ENCODE measurements at regions not wholly inside any gene's neighbourhood (a gene's known extent, or its start where the extent isn't known, plus 50 kb on each side); places are given as distances from the start of the nearest gene placed in this dataset.

DNA sequence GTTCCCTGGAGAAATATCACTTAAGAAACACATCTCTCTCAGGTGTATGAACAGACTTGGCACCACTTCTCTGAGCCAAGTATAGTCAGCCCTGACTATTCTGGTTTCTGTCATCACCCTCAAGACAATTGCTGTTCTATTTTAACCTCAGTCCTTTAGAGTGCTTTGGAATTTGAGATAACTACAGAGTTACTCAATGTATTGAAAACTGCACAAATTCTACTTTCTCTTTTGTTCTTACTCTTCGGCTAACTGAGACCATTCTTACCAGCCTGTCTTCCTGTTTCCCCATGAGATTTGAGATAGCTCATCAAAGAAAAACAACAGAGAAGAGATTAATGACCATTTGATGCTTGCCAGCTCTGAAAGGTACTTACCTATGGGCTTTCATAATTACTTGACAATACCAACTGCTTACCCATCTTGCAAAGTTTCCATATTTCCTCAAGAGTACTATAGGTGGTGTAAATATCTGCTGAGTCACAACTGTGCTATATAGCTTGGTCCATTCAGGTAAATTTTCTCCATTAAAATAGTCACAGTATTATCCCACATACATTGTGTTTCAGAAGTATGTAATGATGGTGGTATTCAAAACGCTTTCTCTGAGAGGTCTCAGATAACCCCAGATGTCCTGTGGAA is 467.5 kb upstream of the CHST9 start:
- no peak overlapping the region for H2BK5ac ChIP-seq (ENCODE audit: low read depth, low read length, poor library complexity, severe bottlenecking)
- H2BK120ac ChIP-seq (ENCODE audit: low read depth, low read length) = no peak overlapping the region
- WGBS, 2 experiments (ENCODE audit: extremely low coverage in 2 of 2, insufficient read length in 1 of 2) = no CpG with 5 or more reads among the region's 2 CpGs
- no peak overlapping the region for H3K4me2 ChIP-seq (ENCODE audit: low read depth, low read length)
- no peak overlapping the region for H4K91ac ChIP-seq (ENCODE audit: insufficient read depth, low read depth, low read length)
- H3K27ac ChIP-seq (ENCODE audit: insufficient read depth, low read length) = no peak overlapping the region
- BruUV-seq (replicated peaks) = no TSS peak
- DNase-seq (no peak), ATAC-seq (ENCODE audit: low read depth) (no peak)
- no peak overlapping the region for H2AK5ac ChIP-seq (ENCODE audit: low read depth, low read length)
- no peak overlapping the region for H3K4me3 ChIP-seq (ENCODE audit: insufficient read depth, low read depth, low read length)
- no peaks in the 10 kb centered on the region for H3K9me3 ChIP-seq (ENCODE audit: control insufficient read depth, insufficient read depth, low read length)
- H3K4me1 ChIP-seq (ENCODE audit: control insufficient read depth, insufficient read depth, low read length) = no peaks in the 10 kb centered on the region
- TF ChIP-seq MAZ (IDR thresholded peaks at IDR 0.05; ENCODE audit: borderline replicate concordance, low read depth, low read length) = no peak
- peak; percentile 37; the same call in 1 of the 2 replicates for TF ChIP-seq NFE2L2 (IDR thresholded peaks at IDR 0.05; ENCODE audit: low read depth, low read length)
- no peak overlapping the region for H2AFZ ChIP-seq (replicated peaks; ENCODE audit: low read length, poor library complexity)
- in situ Hi-C loops (cut with MboI; ENCODE audit: low sequenced_read_pairs) = no loop called here
- ChIA-PET POLR2A (ENCODE audit: unreplicated experiment) (no interaction called here), CTCF (no interaction called here)
- no peak overlapping the region for H3K14ac ChIP-seq (replicated peaks; ENCODE audit: low read depth, low read length)
- no peak overlapping the region for H3K9ac ChIP-seq (ENCODE audit: low read depth, low read length)
- no peak overlapping the region for H3K4ac ChIP-seq (ENCODE audit: low read depth, low read length)
- no peaks in the 10 kb centered on the region for H3K9me1 ChIP-seq (ENCODE audit: insufficient read depth, low read length)
- H3K36me3 ChIP-seq (ENCODE audit: control insufficient read depth, insufficient read depth, low read length) = no peaks in the 10 kb centered on the region
- dilution Hi-C loops (cut with HindIII; ENCODE audit: low sequenced_read_pairs, unreplicated experiment) = no loop called here
- H2BK20ac ChIP-seq (ENCODE audit: low read depth, low read length) = no peak overlapping the region
- H2AK9ac ChIP-seq (replicated peaks; ENCODE audit: low read depth, low read length, poor library complexity) = no peak overlapping the region
- H2BK15ac ChIP-seq (ENCODE audit: low read depth, low read length) = no peak overlapping the region
- no peaks in the 10 kb centered on the region for H4K20me1 ChIP-seq (ENCODE audit: insufficient read depth, low read length)
- intact Hi-C loops (cut with micrococcal nuclease) = no loop called here
- no peaks in the 10 kb centered on the region for H3K27me3 ChIP-seq (ENCODE audit: control insufficient read depth, insufficient read depth, low read length)
- H3K56ac ChIP-seq (ENCODE audit: extremely low read depth, insufficient read depth, low read length) = no peak overlapping the region
- no peak overlapping the region for H4K5ac ChIP-seq (ENCODE audit: low read depth, low read length)
- H3K23ac ChIP-seq (ENCODE audit: low read depth, low read length) = no peak overlapping the region
- no peak overlapping the region for H3K18ac ChIP-seq (ENCODE audit: low read depth, low read length)
- H4K8ac ChIP-seq (ENCODE audit: low read depth in 2 of 2, low read length in 2 of 2) = no peak overlapping the region
- no peaks in the 10 kb centered on the region for H3K79me1 ChIP-seq (ENCODE audit: low read depth in 1 of 2, low read length in 2 of 2)
